ENCODE measurements at regions not wholly inside any gene's neighbourhood (a gene's known extent, or its start where the extent isn't known, plus 50 kb on each side); places are given as distances from the start of the nearest gene placed in this dataset.

- POLR2A ChIA-PET (ENCODE audit: partially characterized antibody) = interaction anchor here (0.9 kb wide), 1 partner anchor 25 kb away, joined by 3 read pairs; no protein-coding TSS in a partner anchor
- Histone ChIP-seq H4K5ac (ENCODE audit: insufficient read length, low read depth, low read length) (peak overlapping the region; percentile 29), H3K4me2 (ENCODE audit: insufficient read depth in 1 of 2, low read depth in 2 of 2, low read length in 2 of 2) (no peak overlapping the region), H4K20me1 (replicated peaks in 1 of 2; ENCODE audit: control insufficient read depth in 1 of 2, insufficient read depth in 2 of 2, low read length in 2 of 2) (no peaks in the 10 kb centered on the region), H3K4me3 (ENCODE audit: extremely low read depth in 1 of 4, insufficient read depth in 2 of 4, low read depth in 3 of 4, low read length in 4 of 4) (no peak overlapping the region), H2BK12ac (ENCODE audit: low read depth, low read length) (0 out of 2 replicates have a peak overlapping the region, but pooled peaks have one; percentile 87), H3K14ac (ENCODE audit: insufficient read length) (no peak overlapping the region), H3K27ac (ENCODE audit: low read depth, low read length) (no peak overlapping the region), H4K8ac (ENCODE audit: extremely low read depth, insufficient read depth, low read length) (no peak overlapping the region; the same call in 1 of the 2 replicates), H3K79me1 (ENCODE audit: low read depth, low read length) (no peaks in the 10 kb centered on the region), H2AFZ (ENCODE audit: low read length) (0 out of 2 replicates have a peak overlapping the region, but pooled peaks have one; percentile 57), H3K4me1 (replicated peaks in 1 of 4; ENCODE audit: control insufficient read depth in 3 of 4, insufficient read depth in 4 of 4, low read length in 3 of 4) (peaks cover 4 to 14% (median 8%) of the 10 kb centered on the region in 4 experiments; a peak in 6 of 7 replicates), H3K9ac (replicated peaks in 1 of 4; ENCODE audit: extremely low read depth in 1 of 4, low read depth in 3 of 4, low read length in 3 of 4) (no peak overlapping the region), H3K23me2 (ENCODE audit: low read depth, low read length) (no peaks in the 10 kb centered on the region; the same call in 1 of the 2 replicates), H2BK20ac (ENCODE audit: low read length) (0 out of 2 replicates have a peak overlapping the region, but pooled peaks have one; percentile 48), H3K4ac (replicated peaks; ENCODE audit: insufficient read length, low read depth, low read length) (peak overlapping the region; percentile 8), H3K79me2 (ENCODE audit: control insufficient read depth in 1 of 2, insufficient read depth in 2 of 2, low read length in 2 of 2) (no peaks in the 10 kb centered on the region), H2BK120ac (replicated peaks; ENCODE audit: low read depth, low read length) (peak overlapping the region; percentile 44), H3K9me3 (ENCODE audit: insufficient read depth in 2 of 2, low read depth in 1 of 2, low read length in 1 of 2) (no peaks in the 10 kb centered on the region), H3K18ac (ENCODE audit: extremely low read depth, low read length) (peak overlapping the region; percentile 38; the same call in 1 of the 2 replicates), H3K27me3 (replicated peaks in 1 of 4; ENCODE audit: control insufficient read depth in 3 of 4, extremely low read depth in 1 of 4, insufficient read depth in 3 of 4, low read length in 3 of 4) (no peaks in the 10 kb centered on the region; a peak in 1 of 7 replicates), H2BK5ac (ENCODE audit: low read depth, low read length) (peak overlapping the region; percentile 78; the same call in 1 of the 2 replicates), H2AK5ac (ENCODE audit: low read depth, low read length) (no peak overlapping the region), H3K36me3 (ENCODE audit: control insufficient read depth in 2 of 4, insufficient read depth in 4 of 4, low read length in 3 of 4) (no peaks in the 10 kb centered on the region), H2BK15ac (ENCODE audit: low read length) (0 out of 2 replicates have a peak overlapping the region, but pooled peaks have one; percentile 29), H4K91ac (replicated peaks; ENCODE audit: insufficient read length, low read length) (peak overlapping the region; percentile 79), H3K56ac (replicated peaks; ENCODE audit: insufficient read length, low read depth, low read length) (no peak overlapping the region), H3K23ac (ENCODE audit: insufficient read length) (no peak overlapping the region)
- CTCF ChIA-PET (ENCODE audit: partially characterized antibody) = interaction anchor here (0.8 to 3.8 kb wide), 6 partner anchors 35 to 221 kb away, joined by 3 to 21 read pairs (median 4); no protein-coding TSS in a partner anchor
- FAIRE-seq (no peak), DNase-seq (ENCODE audit: low read depth in 1 of 2, low spot score in 2 of 2) (peak in 1 of 2 experiments; percentile 55)
- no peak for TF ChIP-seq KDM4A (IDR thresholded peaks at IDR 0.05; ENCODE audit: low read depth, low read length, severe bottlenecking)
- peak; percentile 66 for TF ChIP-seq MAX (IDR thresholded peaks at IDR 0.05)
- no peak for TF ChIP-seq POU5F1 (IDR thresholded peaks at IDR 0.05; ENCODE audit: low read depth, low read length)
- WGBS, 2 experiments (ENCODE audit: extremely low coverage in 1 of 2, insufficient coverage in 1 of 2, insufficient read length in 1 of 2, insufficient replicate concordance in 2 of 2, low coverage in 1 of 2, low lambda C conversion rate in 2 of 2, missing lambda C conversion rate in 1 of 2) = 65% methylated on average over 14 of the region's 14 CpGs; no CpG with 5 or more reads in 1 of the 2 experiments
Observed at GRCh38 chr1:8239306-8240023, 78.4 kb upstream of the SLC45A1 start.

Measured in H1 (cell line).